ENCODE measurements at regions not wholly inside any gene's neighbourhood (a gene's known extent, or its start where the extent isn't known, plus 50 kb on each side); places are given as distances from the start of the nearest gene placed in this dataset.
A peak's percentile ranks its signal among the peaks of the same experiment; 100 is the strongest.

DNA sequence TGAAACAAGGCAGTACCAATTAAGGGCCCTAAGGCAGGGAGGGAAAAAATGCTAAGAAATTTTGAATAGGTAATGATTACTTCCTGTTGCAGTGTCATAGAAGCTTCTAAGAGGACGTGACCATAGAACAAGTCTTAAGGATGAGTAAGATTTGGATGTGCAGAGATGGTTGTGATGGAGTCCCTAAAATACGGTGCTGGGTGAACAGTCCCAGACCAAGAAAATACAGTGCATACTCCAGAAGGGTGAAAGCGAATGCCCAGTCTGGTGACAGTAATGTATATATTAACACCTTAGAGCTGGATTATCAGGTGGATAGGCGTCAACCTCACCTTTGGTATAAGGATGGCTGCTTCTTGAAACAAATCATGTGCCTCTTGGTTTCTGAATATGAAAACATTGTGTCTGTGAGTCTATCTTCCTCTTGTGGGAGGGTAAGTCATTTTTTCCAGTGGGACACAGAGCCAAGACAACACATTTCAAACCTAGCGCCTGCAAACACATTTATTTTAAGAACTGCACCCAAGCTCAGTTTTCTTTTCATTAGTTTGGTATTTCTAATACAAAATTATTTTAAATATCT, 101.2 kb upstream of the TP63 start:
- in situ Hi-C loops (cut with HindIII; ENCODE audit: low pct_ligation_motif_present, low pct_unique_long_range_greater_than_20kb, low sequenced_read_pairs) = no loop called here

DNA sequence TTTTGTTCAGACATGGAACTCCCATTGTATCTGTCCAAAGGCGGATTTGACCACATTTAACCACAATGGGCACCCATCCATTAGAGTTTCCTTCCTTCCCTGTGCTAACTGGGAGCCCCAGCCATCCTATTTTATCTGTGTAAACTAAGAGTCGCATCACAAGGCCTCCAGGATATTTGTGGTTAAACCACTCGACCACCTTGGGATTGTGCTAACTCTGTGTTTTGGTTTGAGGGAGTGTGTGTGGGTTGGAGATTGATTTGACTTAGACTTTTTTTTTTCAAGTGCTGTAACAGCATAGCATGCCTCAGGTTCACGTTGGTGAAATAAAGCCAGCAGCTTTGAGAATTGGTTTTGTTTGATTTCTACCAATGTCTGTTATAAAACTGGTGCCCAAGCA, 100.4 kb upstream of the TP63 start:
- no peak for DNase-seq
- in situ Hi-C loops (cut with HindIII; ENCODE audit: low pct_ligation_motif_present, low pct_unique_long_range_greater_than_20kb, low sequenced_read_pairs) = no loop called here

More for the DNA sequence above, 101.2 kb upstream of the TP63 start:
- no peak for DNase-seq

DNA sequence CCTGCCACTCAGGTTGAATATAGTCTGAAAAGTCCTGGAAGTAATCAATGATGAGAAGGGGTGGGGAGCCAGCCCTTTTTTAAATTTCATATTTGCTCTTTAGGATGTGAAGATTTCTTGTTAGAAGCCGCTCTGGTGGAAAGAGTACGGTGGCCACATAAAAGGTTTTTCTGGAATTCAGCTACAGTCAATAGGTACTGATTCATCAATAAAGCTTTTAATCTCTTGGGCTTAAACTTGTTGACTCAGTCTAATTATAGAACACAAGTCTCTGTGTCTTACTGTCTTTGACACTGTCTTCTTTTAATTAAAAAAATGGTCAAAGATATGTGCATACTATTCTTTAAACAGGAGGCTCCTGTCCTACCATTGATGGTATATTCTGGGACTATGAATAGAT, 99.9 kb upstream of the TP63 start:
- no peak for DNase-seq
- in situ Hi-C loops (cut with HindIII; ENCODE audit: low pct_ligation_motif_present, low pct_unique_long_range_greater_than_20kb, low sequenced_read_pairs) = no loop called here

DNA sequence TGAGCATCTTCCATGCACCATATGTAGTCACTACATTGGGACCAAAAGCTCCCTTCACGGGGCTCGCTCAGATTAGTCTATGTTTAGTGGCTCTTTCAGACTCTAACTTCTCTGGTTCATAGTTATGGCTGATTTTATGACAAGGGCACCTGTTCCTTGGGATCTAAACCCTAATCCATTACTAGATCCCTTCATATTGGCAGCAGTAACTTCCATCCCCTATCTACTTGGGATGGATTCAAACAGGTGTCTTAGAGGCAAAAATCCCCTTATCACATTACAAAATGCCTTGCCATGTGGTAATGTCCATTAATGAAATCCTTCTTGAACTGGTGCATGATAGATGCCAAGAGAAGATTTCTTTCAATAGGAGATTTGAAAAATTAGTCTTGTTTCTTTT, 96.7 kb upstream of the TP63 start:
- in situ Hi-C loops (cut with HindIII; ENCODE audit: low pct_ligation_motif_present, low pct_unique_long_range_greater_than_20kb, low sequenced_read_pairs) = no loop called here
- no peak for DNase-seq

DNA sequence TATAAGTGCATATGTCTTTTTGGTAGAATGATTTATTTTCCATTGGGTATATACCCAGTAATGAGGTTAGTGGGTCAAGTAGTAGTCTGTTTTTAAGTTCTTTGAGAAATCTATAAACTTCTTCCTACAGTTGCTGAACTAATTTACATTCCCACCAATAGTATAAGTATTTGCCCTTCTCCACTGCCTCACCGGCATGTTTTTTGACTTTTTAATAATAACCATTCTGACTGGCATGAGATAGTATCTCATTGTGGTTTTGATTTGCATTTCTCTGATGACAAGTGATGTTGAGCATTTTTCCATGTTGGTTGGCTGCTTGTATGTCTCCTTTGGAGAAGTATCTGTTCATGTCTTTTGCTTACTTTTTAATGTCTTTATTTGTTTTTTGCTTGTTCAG, 94.1 kb upstream of the TP63 start:
- in situ Hi-C loops (cut with HindIII; ENCODE audit: low pct_ligation_motif_present, low pct_unique_long_range_greater_than_20kb, low sequenced_read_pairs) = no loop called here

DNA sequence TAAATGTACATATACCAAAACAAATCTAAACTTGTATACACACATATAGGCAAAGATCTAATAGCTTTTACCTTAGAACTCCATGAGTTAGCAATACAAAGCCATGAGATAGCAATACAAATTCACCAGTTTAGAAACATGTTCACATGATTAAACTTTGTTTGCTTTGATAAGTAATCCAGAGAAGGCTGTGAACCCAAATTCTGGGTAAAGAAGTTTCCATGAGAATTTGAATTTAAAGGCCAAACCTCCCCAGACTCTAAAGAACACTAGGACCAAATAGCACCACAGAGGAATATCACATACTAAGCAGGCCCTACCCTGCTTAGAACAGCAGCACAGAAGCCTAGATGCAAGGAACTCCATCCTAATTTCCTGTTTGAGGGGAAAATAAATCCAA, 83.7 kb upstream of the TP63 start:
- in situ Hi-C loops (cut with HindIII; ENCODE audit: low pct_ligation_motif_present, low pct_unique_long_range_greater_than_20kb, low sequenced_read_pairs) = no loop called here

More for the DNA sequence above, 94.1 kb upstream of the TP63 start:
- DNase-seq = no peak

DNA sequence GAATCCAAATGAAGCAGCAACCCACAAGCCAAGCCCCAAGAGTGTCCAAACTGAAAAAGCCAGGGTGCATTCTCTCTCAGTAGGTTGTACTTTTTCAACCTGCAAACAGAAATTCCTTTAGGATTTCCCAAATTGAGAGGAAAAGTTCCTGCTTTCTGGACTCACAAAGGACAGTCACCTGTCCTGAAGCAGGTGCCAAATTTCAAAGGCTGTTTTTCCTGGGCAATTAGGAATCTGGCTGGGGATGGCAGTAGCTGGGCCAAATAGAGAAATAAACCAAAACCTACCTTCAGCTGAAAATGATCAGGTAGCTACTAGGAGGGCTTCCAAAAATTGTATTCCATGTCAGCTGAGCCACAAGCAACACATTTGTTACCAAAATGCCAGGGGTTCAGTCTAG, 83.1 kb upstream of the TP63 start:
- DNase-seq = no peak
- in situ Hi-C loops (cut with HindIII; ENCODE audit: low pct_ligation_motif_present, low pct_unique_long_range_greater_than_20kb, low sequenced_read_pairs) = no loop called here

More for the DNA sequence above, 83.7 kb upstream of the TP63 start:
- no peak for DNase-seq

DNA sequence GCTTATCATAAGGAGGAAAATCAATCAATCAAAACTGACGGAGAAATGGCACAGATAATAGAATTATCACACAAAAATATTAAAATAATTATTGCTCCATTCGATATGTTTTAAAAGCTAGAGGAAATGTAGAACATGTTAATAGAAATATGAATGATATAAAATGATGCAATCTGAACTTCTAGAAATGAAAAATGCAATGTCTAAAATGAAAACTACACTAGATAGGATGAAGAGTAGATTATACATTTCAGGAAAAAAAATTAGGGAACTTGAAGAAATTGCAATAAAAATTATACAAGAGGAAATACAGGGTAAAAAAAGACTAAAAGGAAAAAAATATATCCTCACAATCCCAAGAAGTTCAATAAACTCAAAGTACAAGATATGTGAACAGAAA, 80.2 kb upstream of the TP63 start:
- in situ Hi-C loops (cut with HindIII; ENCODE audit: low pct_ligation_motif_present, low pct_unique_long_range_greater_than_20kb, low sequenced_read_pairs) = no loop called here
- no peak for DNase-seq

DNA sequence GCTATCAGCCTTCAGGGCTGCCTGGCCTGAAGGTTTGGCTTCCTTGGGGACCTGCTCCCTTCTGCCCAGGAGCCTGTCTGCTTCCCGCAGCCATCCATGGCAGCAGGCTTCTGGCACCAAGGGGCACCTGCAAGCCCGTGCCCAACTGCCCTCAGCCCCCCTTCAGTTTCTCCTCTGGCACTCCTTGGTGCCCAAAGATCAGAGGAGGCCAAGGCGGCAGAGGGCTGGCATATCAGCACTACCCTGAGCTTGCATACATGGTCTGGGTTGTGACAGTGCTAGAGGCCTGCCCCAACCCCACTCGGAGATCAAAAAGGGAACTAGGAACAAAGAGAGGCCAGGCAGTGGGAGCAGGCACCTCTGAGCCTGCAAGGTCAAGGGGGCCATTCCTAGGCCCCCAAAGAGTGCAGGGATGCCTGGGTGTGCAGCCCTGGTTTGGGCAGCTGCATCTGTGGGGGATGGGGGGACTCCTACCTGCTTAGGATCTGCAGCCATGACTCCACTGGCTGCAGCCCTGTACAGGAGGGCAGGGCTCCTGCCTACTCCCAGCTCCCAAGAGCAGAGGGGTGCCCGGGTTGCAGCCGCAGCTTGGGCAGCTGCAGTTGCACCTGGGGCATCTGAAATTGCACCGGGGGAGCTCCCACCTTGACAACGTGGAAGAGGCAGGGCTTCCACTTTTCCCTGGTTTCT, 76.2 kb upstream of the TP63 start:
- in situ Hi-C loops (cut with HindIII; ENCODE audit: low pct_ligation_motif_present, low pct_unique_long_range_greater_than_20kb, low sequenced_read_pairs) = no loop called here
- no peak for DNase-seq

DNA sequence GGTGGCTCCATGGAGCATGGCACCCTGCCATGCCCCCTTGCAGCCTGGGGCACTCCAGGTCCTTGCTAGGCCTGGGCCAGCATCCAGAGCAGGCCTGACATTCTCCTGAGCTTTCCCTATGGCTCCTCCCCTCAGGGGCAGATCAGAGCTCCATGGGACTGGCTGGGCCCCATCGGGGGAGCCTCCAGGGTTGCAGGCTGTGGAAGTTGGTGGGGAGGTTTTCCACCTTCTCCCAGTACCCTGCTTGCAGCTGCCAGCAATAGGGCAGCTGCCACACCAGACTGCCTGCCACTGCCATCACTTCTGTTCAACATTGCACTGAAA, 75.7 kb upstream of the TP63 start:
- no peak for DNase-seq
- in situ Hi-C loops (cut with HindIII; ENCODE audit: low pct_ligation_motif_present, low pct_unique_long_range_greater_than_20kb, low sequenced_read_pairs) = no loop called here

DNA sequence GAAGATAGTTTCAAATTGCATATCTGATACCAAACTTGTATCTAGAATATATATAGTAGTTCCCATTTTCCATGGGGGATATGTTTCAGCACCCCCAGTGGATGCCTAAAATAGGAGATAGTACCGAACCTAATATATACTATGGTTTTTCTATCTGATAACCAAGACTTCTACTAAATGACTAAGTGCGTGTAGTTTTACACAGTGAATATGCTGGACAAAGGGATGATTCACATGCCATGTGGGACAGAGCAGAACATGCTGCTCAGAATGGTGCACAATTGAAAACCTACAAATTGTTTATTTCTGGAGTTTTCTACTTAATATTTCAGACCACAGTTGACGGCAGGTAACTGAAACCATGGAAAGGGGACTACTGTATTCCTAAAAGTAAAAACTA, 73.4 kb upstream of the TP63 start:
- in situ Hi-C loops (cut with HindIII; ENCODE audit: low pct_ligation_motif_present, low pct_unique_long_range_greater_than_20kb, low sequenced_read_pairs) = no loop called here
- DNase-seq = no peak

DNA sequence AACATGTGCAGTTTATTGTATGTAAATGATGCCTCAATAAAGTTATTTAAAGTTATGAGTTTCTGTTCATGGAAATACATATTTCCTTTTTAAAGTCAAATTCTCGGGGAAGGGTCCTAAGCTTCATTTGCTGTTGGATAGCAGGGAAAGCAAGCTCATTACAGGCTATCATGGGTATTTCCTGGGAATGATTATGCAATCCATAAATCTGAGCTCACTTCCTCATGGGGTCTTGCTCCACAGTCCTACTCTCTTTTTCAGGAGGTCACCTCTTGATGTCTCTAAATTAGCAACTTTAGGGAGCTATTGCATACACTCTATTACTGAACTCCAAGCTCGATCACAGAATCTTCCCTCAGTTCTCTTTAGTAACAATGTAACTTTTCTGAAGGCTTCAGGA, 69.9 kb upstream of the TP63 start:
- in situ Hi-C loops (cut with HindIII; ENCODE audit: low pct_ligation_motif_present, low pct_unique_long_range_greater_than_20kb, low sequenced_read_pairs) = no loop called here
- DNase-seq = no peak

DNA sequence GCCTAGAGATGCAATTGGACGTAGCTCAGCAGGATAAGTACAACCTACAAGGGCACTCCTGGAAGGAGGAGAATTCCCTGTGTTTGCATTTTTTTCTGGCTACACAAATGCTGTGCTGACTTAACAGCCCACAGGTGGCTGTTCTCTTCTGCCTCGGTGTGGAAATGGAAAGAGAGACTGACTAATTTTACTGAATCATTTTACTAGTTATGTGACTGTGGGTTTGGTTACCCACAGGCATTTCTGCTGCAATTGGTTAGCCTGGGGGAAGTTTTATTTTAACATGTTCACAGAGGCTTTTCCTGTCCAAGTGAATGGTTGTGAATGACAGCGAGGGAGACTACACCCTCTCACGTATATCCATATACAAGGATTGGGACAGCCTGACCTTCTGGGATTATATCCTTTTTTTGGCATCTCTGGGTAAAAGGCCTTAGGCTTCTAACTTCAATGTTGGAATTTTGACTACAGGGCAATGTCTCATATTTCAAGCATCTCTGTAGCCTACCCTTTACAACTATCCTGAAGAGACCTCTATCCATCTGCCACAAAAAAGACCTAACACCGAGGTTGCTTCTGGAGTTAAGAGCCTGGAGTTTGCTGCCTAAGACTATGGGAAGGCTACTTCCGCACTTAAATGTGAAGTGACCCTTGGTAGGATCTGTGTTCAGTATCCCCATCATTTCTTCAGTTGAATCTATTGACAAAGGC, 67.2 kb upstream of the TP63 start:
- in situ Hi-C loops (cut with HindIII; ENCODE audit: low pct_ligation_motif_present, low pct_unique_long_range_greater_than_20kb, low sequenced_read_pairs) = no loop called here
- peak; percentile 82 for DNase-seq

DNA sequence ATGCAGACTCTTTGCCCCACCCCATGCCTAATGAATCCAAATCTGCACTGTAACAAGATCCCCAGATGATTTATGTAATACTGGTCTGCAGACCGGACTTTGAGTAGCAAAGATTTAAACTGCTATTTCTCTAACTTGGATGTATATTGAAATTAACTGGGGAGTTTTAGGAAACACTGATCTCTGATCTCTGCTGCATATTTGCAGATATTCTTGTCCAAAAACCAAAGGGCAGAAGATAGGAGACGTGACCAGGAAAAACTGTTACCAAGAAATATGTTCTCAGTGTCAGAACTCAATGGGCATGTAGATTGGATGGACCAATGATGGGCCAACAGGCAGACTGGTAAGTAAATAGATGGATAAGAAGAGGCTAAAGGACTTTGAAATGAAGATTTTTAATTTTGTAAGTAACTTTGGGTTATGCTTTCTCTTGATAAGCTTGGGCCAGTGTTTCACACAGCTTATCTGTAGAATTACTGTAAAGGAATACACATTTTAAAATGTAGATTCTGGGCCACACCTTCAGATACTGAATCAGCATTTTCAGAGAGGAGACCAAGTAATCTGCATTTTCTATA, 64.5 kb upstream of the TP63 start:
- in situ Hi-C loops (cut with HindIII; ENCODE audit: low pct_ligation_motif_present, low pct_unique_long_range_greater_than_20kb, low sequenced_read_pairs) = no loop called here
- no peak for DNase-seq

DNA sequence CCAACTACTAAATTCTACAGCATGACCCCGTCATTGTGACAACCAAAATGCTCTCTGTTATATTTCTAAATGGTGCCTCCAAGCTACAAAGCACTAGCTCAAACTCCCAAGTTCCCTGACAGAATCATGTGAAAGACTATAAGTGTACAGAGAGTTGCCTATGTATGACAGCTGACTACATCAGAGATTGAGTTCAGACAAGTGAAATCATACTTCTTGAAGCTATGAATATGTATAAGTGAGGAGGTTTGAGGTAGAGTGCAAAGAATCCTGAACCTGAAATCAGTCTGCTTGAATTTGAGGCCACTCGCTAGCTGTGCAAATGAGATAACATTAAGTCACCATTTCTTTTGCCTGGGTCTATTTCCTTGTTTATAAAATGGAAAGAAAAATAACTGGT, 63.9 kb upstream of the TP63 start:
- DNase-seq = no peak
- in situ Hi-C loops (cut with HindIII; ENCODE audit: low pct_ligation_motif_present, low pct_unique_long_range_greater_than_20kb, low sequenced_read_pairs) = no loop called here

DNA sequence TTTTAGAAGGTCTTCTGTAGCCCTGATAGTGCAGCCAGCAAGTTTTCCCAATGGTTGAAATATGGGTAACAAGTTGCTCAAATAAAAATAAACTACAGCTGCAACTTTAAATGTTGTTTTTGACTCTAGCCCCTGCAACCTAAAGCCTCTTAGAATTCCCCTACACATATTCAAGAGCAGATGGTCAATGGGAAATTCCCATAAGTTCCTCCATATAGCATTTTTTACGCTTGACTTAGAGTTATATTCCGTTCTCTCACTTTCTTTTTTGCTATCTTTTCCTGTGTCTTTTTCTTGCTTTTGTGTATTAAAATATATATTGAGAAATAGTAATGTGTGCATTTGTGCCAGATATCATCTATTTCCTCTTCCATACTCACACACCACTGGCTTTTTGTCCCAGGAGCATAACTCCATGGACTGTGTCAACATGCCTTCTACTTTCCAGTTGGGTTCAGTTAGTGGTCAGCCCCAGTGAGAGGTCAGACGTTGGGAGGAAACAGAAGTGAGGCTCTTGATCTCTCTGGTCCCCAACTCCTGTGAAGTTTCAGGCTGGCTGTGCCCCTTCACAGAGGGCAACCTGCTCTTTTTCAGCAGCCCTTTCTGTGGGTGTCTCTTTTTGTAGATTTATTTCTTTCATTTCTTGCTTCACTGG, 63.3 kb upstream of the TP63 start:
- in situ Hi-C loops (cut with HindIII; ENCODE audit: low pct_ligation_motif_present, low pct_unique_long_range_greater_than_20kb, low sequenced_read_pairs) = no loop called here
- no peak for DNase-seq

DNA sequence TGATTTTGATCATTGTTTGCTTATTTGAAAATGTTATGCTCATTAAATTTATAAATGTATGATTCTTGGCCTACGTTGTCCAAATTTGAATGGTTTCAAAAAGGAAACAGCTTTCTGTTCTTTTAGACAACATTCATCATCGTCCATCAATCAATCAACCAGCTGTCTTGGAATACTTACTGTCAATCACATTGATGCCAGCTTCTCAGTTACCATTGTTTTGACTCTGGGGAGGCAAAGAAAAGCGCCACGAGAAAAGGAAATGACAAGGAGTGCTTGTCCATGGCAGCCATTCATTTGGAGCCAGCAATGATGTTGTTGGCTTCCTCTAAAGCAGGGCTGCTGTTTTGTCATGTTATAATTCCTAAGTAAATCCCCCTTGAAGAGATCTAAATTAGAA, 62.2 kb upstream of the TP63 start:
- DNase-seq = no peak
- in situ Hi-C loops (cut with HindIII; ENCODE audit: low pct_ligation_motif_present, low pct_unique_long_range_greater_than_20kb, low sequenced_read_pairs) = no loop called here

DNA sequence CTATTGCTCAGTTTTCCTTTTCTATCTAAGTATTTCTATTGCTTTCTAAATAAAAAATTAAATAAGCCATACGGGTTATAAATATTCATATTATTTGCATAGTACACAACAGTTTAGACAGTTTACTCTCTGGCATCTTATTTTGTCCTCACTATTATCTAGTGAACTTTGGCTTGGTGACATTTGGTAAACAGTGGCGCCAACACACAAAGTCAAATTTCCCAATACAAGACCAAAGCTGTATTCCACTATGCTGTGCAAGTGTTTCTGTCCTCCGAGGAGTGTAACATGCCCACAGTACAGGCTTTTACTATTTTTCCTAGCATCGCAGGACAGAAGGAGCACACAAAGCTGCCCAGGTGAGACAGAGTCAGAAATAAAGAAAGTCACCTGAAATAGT, 61.7 kb upstream of the TP63 start:
- in situ Hi-C loops (cut with HindIII; ENCODE audit: low pct_ligation_motif_present, low pct_unique_long_range_greater_than_20kb, low sequenced_read_pairs) = no loop called here

DNA sequence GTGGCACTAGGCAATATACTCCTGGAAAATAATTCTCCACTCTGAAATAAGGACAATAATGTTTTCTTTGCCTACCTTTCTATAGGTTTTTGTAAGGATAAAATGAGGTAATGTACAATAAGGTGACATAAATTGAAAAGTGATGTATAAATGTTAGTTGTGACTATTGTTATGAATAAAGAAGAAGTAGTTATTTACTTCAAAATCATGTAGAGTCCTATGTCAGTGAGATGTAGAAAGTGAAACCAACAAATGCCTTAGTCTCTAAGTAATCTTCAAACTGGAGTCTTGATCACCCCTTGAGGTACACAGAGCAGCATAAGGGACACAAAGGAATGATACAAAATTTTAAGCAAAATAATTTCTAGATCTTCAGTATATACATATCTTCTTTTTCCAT, 60.3 kb upstream of the TP63 start:
- in situ Hi-C loops (cut with HindIII; ENCODE audit: low pct_ligation_motif_present, low pct_unique_long_range_greater_than_20kb, low sequenced_read_pairs) = no loop called here
- DNase-seq = peak; percentile 5

More for the DNA sequence above, 61.7 kb upstream of the TP63 start:
- DNase-seq = no peak

Measured in ACHN (cell line).